ENCODE measurements at regions not wholly inside any gene's neighbourhood (a gene's known extent, or its start where the extent isn't known, plus 50 kb on each side); places are given as distances from the start of the nearest gene placed in this dataset.
A peak's percentile ranks its signal among the peaks of the same experiment; 100 is the strongest.

- Histone ChIP-seq H3K27me3 (ENCODE audit: control insufficient read depth, insufficient read depth, low read length) (no peaks in the 10 kb centered on the region), H3K9me3 (ENCODE audit: control insufficient read depth in 2 of 2, low read length in 2 of 2) (no peaks in the 10 kb centered on the region), H3K36me3 (ENCODE audit: control insufficient read depth, insufficient read depth, low read length) (no peaks in the 10 kb centered on the region), H3K4me1 (ENCODE audit: control insufficient read depth, insufficient read depth, low read length, poor library complexity, severe bottlenecking) (peaks cover 11% of the 10 kb centered on the region), H3K27ac (ENCODE audit: insufficient read depth, low read length, poor library complexity, severe bottlenecking) (peak overlapping the region; percentile 50), H3K4me3 (ENCODE audit: low read depth, low read length) (no peak overlapping the region)
- ATAC-seq (ENCODE audit: low read depth in 2 of 2) = peak; percentile 67 to 76
- peak in 1 of 3 donors; percentile 57 for DNase-seq
- H3K4me3 Mint-ChIP-seq = peak overlapping the region in 2 of 4 donors; percentile 21 to 34
- H3K36me3 Mint-ChIP-seq = no peaks in the 10 kb centered on the region
- peaks cover 8 to 22% (median 12%) of the 10 kb centered on the region in 4 donors for H3K4me1 Mint-ChIP-seq
- peak overlapping the region; percentile 70 to 84 (median 75) for H3K27ac Mint-ChIP-seq
- H3K27me3 Mint-ChIP-seq = no peaks in the 10 kb centered on the region
- no peaks in the 10 kb centered on the region for H3K9me3 Mint-ChIP-seq
These were observed 149.7 kb upstream of the ARHGAP5 start for GRCh38 chr14:31927348-31927832.

DNA sequence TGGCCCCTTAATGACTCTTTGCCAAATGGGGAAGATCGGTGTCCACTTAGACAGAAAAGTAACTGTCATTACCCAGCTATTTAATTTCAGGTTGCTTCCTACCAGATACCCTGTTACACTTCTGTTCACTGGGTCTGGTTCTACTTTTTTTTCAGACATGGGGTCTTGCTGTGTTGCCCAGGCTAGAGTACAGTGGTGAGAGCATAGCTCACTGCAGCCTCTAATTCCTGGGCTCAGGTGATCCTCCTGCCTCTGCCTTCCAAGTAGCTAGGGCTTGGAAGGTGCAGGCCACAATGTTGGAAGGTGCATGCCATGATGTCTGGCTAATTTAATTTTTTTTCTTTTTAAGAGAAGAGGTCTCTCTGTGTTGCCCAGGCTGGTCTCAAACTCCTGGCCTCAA lies 147.0 kb upstream of the ARHGAP5 start:
- no peaks in the 10 kb centered on the region for H3K27me3 Mint-ChIP-seq
- no peaks in the 10 kb centered on the region for H3K9me3 ChIP-seq (ENCODE audit: control insufficient read depth in 2 of 2, low read length in 2 of 2)
- no peak overlapping the region for H3K27ac ChIP-seq (ENCODE audit: insufficient read depth, low read length, poor library complexity, severe bottlenecking)
- peak overlapping the region in 1 of 3 donors; percentile 18 for H3K27ac Mint-ChIP-seq
- H3K4me3 ChIP-seq (ENCODE audit: low read depth, low read length) = no peak overlapping the region
- H3K27me3 ChIP-seq (ENCODE audit: control insufficient read depth, insufficient read depth, low read length) = no peaks in the 10 kb centered on the region
- peaks cover 15 to 24% (median 16%) of the 10 kb centered on the region in 4 donors for H3K4me1 Mint-ChIP-seq
- no peak for ATAC-seq (ENCODE audit: low read depth in 2 of 2)
- no peak for DNase-seq
- peaks cover 11% of the 10 kb centered on the region for H3K4me1 ChIP-seq (ENCODE audit: control insufficient read depth, insufficient read depth, low read length, poor library complexity, severe bottlenecking)
- no peaks in the 10 kb centered on the region for H3K36me3 Mint-ChIP-seq
- peaks cover 0 to 1% (median 0%) of the 10 kb centered on the region in 7 donors for H3K9me3 Mint-ChIP-seq
- H3K36me3 ChIP-seq (ENCODE audit: control insufficient read depth, insufficient read depth, low read length) = no peaks in the 10 kb centered on the region
- H3K4me3 Mint-ChIP-seq = no peak overlapping the region

DNA sequence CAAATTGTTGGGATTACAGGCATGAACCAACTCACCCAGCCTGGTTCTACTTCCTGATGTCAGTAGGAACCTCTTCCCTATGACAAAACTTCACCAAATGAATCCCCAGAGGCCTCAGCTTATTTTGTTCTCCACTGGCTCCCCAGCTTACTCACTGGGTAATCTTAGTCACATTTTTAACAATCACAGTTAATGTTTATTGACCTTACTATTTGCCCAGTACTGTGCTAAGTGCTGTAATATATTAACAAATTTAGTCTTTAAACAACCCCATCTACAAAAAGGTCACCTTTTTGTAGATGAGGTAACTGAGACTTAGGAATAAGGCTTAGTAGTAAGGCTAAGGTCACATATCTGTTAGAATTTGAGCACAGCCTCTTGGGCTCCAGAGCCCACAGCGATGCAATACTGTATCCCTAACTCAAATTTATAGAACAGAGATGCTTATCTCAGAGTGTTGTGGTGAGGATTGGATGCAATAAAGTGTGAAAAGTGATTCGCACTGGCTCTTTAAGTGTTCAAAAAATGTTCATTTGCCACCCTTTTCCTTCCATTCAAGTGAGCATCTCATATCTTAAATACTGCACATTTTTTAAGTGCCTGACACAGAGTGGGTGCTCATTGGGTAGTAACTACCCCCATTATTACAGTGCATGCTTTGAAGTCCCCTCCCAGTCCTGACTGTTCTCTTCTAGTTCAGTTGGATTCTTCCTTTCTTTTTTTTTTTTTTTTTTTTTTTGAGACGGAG lies 146.4 kb upstream of the ARHGAP5 start:
- Histone ChIP-seq H3K9me3 (ENCODE audit: control insufficient read depth in 2 of 2, low read length in 2 of 2) (no peaks in the 10 kb centered on the region), H3K27me3 (ENCODE audit: control insufficient read depth, insufficient read depth, low read length) (no peaks in the 10 kb centered on the region), H3K4me1 (ENCODE audit: control insufficient read depth, insufficient read depth, low read length, poor library complexity, severe bottlenecking) (peaks cover 11% of the 10 kb centered on the region), H3K4me3 (ENCODE audit: low read depth, low read length) (no peak overlapping the region), H3K27ac (ENCODE audit: insufficient read depth, low read length, poor library complexity, severe bottlenecking) (no peak overlapping the region), H3K36me3 (ENCODE audit: control insufficient read depth, insufficient read depth, low read length) (no peaks in the 10 kb centered on the region)
- peaks cover 16 to 24% (median 17%) of the 10 kb centered on the region in 4 donors for H3K4me1 Mint-ChIP-seq
- no peak for DNase-seq
- no peak for ATAC-seq (ENCODE audit: low read depth in 2 of 2)
- no peak overlapping the region for H3K27ac Mint-ChIP-seq
- no peak overlapping the region for H3K4me3 Mint-ChIP-seq
- no peaks in the 10 kb centered on the region for H3K27me3 Mint-ChIP-seq
- H3K36me3 Mint-ChIP-seq = no peaks in the 10 kb centered on the region
- H3K9me3 Mint-ChIP-seq = peaks cover 0 to 1% (median 0%) of the 10 kb centered on the region in 7 donors

DNA sequence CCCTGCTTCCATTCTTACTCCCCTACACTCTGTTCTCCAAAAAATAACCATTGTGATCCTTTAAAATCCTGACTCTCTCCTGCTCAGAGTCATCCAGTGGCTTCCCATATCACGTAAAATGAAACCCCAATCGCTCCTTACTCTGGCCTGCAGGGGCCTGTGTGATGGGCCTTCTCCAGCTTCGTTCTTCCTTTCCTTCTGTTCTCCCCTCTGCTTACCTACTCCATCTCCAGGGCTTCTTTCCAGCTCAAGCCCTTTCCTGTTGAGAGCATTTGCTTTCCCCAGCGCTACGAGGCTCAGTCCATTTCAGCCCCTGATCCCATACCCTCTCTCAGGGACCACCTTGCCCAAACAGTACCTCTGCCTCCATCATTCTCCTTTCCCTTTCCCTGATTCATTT lies 144.4 kb upstream of the ARHGAP5 start:
- H3K27me3 Mint-ChIP-seq = no peaks in the 10 kb centered on the region
- no peak for DNase-seq
- H3K36me3 Mint-ChIP-seq = no peaks in the 10 kb centered on the region
- Histone ChIP-seq H3K4me3 (ENCODE audit: low read depth, low read length) (no peak overlapping the region), H3K9me3 (ENCODE audit: control insufficient read depth in 2 of 2, low read length in 2 of 2) (no peaks in the 10 kb centered on the region), H3K36me3 (ENCODE audit: control insufficient read depth, insufficient read depth, low read length) (no peaks in the 10 kb centered on the region), H3K27ac (ENCODE audit: insufficient read depth, low read length, poor library complexity, severe bottlenecking) (no peak overlapping the region), H3K4me1 (ENCODE audit: control insufficient read depth, insufficient read depth, low read length, poor library complexity, severe bottlenecking) (peaks cover 7% of the 10 kb centered on the region), H3K27me3 (ENCODE audit: control insufficient read depth, insufficient read depth, low read length) (no peaks in the 10 kb centered on the region)
- no peak for ATAC-seq (ENCODE audit: low read depth in 2 of 2)
- peaks cover 9 to 20% (median 12%) of the 10 kb centered on the region in 4 donors for H3K4me1 Mint-ChIP-seq
- H3K27ac Mint-ChIP-seq = peak overlapping the region in 1 of 3 donors; percentile 84
- peaks cover 0 to 1% (median 0%) of the 10 kb centered on the region in 7 donors for H3K9me3 Mint-ChIP-seq
- H3K4me3 Mint-ChIP-seq = no peak overlapping the region

GRCh38 chr14:31933716-31934115 lies 143.4 kb upstream of the ARHGAP5 start:
- H3K36me3 Mint-ChIP-seq = no peaks in the 10 kb centered on the region

GRCh38 chr14:31934767-31935266 lies 142.3 kb upstream of the ARHGAP5 start:
- peaks cover 11 to 20% (median 13%) of the 10 kb centered on the region in 4 donors for H3K4me1 Mint-ChIP-seq
- H3K27me3 Mint-ChIP-seq = no peaks in the 10 kb centered on the region
- no peaks in the 10 kb centered on the region for H3K36me3 ChIP-seq (ENCODE audit: control insufficient read depth, insufficient read depth, low read length)
- H3K4me3 ChIP-seq (ENCODE audit: low read depth, low read length) = no peak overlapping the region
- H3K4me1 ChIP-seq (ENCODE audit: control insufficient read depth, insufficient read depth, low read length, poor library complexity, severe bottlenecking) = peaks cover 10% of the 10 kb centered on the region
- H3K27ac ChIP-seq (ENCODE audit: insufficient read depth, low read length, poor library complexity, severe bottlenecking) = no peak overlapping the region
- peaks cover 0 to 1% (median 0%) of the 10 kb centered on the region in 7 donors for H3K9me3 Mint-ChIP-seq
- no peaks in the 10 kb centered on the region for H3K27me3 ChIP-seq (ENCODE audit: control insufficient read depth, insufficient read depth, low read length)
- peak overlapping the region in 1 of 3 donors; percentile 6 for H3K27ac Mint-ChIP-seq
- ATAC-seq (ENCODE audit: low read depth in 2 of 2) = no peak
- no peaks in the 10 kb centered on the region for H3K9me3 ChIP-seq (ENCODE audit: control insufficient read depth in 2 of 2, low read length in 2 of 2)
- no peaks in the 10 kb centered on the region for H3K36me3 Mint-ChIP-seq
- no peak overlapping the region for H3K4me3 Mint-ChIP-seq
- peak in 2 of 3 donors; percentile 52 to 53 for DNase-seq

More at GRCh38 chr14:31933716-31934115, 143.4 kb upstream of the ARHGAP5 start:
- Mint-ChIP-seq H3K9me3 (peaks cover 0 to 1% (median 0%) of the 10 kb centered on the region in 7 donors), H3K4me1 (peaks cover 11 to 20% (median 12%) of the 10 kb centered on the region in 4 donors), H3K4me3 (peak overlapping the region in 1 of 4 donors; percentile 13), H3K27ac (no peak overlapping the region), H3K27me3 (no peaks in the 10 kb centered on the region)
- Histone ChIP-seq H3K4me3 (ENCODE audit: low read depth, low read length) (no peak overlapping the region), H3K27ac (ENCODE audit: insufficient read depth, low read length, poor library complexity, severe bottlenecking) (no peak overlapping the region), H3K9me3 (ENCODE audit: control insufficient read depth in 2 of 2, low read length in 2 of 2) (no peaks in the 10 kb centered on the region), H3K4me1 (ENCODE audit: control insufficient read depth, insufficient read depth, low read length, poor library complexity, severe bottlenecking) (peaks cover 10% of the 10 kb centered on the region), H3K27me3 (ENCODE audit: control insufficient read depth, insufficient read depth, low read length) (no peaks in the 10 kb centered on the region), H3K36me3 (ENCODE audit: control insufficient read depth, insufficient read depth, low read length) (no peaks in the 10 kb centered on the region)
- ATAC-seq (ENCODE audit: low read depth in 2 of 2) (no peak), DNase-seq (no peak)

GRCh38 chr14:31935391-31935790 lies 141.7 kb upstream of the ARHGAP5 start:
- Mint-ChIP-seq H3K36me3 (no peaks in the 10 kb centered on the region), H3K27me3 (no peaks in the 10 kb centered on the region)

More at GRCh38 chr14:31935391-31935790, 141.7 kb upstream of the ARHGAP5 start:
- no peak overlapping the region for H3K27ac ChIP-seq (ENCODE audit: insufficient read depth, low read length, poor library complexity, severe bottlenecking)
- Mint-ChIP-seq H3K9me3 (peaks cover 0 to 1% (median 0%) of the 10 kb centered on the region in 7 donors), H3K27ac (peak overlapping the region in 2 of 3 donors; percentile 6 to 39), H3K4me3 (no peak overlapping the region), H3K4me1 (peaks cover 11 to 20% (median 13%) of the 10 kb centered on the region in 4 donors)
- peaks cover 10% of the 10 kb centered on the region for H3K4me1 ChIP-seq (ENCODE audit: control insufficient read depth, insufficient read depth, low read length, poor library complexity, severe bottlenecking)
- no peak for DNase-seq
- H3K27me3 ChIP-seq (ENCODE audit: control insufficient read depth, insufficient read depth, low read length) = no peaks in the 10 kb centered on the region
- no peaks in the 10 kb centered on the region for H3K36me3 ChIP-seq (ENCODE audit: control insufficient read depth, insufficient read depth, low read length)
- H3K9me3 ChIP-seq (ENCODE audit: control insufficient read depth in 2 of 2, low read length in 2 of 2) = no peaks in the 10 kb centered on the region
- no peak for ATAC-seq (ENCODE audit: low read depth in 2 of 2)
- H3K4me3 ChIP-seq (ENCODE audit: low read depth, low read length) = no peak overlapping the region
